Neural progenitor cell (in vitro differentiated cells): ENCODE measurements at regions not wholly inside any gene's neighbourhood (a gene's known extent, or its start where the extent isn't known, plus 50 kb on each side); places are given as distances from the start of the nearest gene placed in this dataset.

Source experiments
- DNase-seq: peaks from one replicate; pipeline ENCODE4 v3.0.0-alpha.2; 2016; ENCODE audit warnings: low spot score
- H2AFZ ChIP-seq: fragments of 200-600 bp; sonication (generic); replicated peaks from 2 replicates; pipeline ENCODE4 v1.6.1; 2016; ENCODE audit warnings: antibody characterized with exemption
- H3F3A ChIP-seq: fragments of 200-600 bp; sonication (generic); 2 replicates; pipeline ENCODE4 v1.6.1; 2016; ENCODE audit warnings: antibody characterized with exemption, low read depth
- H3K27ac ChIP-seq: fragments of 200-600 bp; sonication (generic); 2 replicates; pipeline ENCODE4 v1.5.1; 2016; ENCODE audit warnings: mild to moderate bottlenecking
- H3K27me3 ChIP-seq: fragments of 200-600 bp; sonication (generic); 2 replicates; pipeline ENCODE4 v1.6.1; 2016; ENCODE audit warnings: mild to moderate bottlenecking, moderate library complexity
- H3K36me3 ChIP-seq: fragments of 200-600 bp; sonication (generic); 2 replicates; pipeline ENCODE4 v1.5.1; 2016
- H3K4me1 ChIP-seq: fragments of 200-600 bp; sonication (generic); 2 replicates; pipeline ENCODE4 v1.6.1; 2016; ENCODE audit warnings: mixed run types
- H3K4me2 ChIP-seq: fragments of 200-600 bp; sonication (generic); 2 replicates; pipeline ENCODE4 v1.6.1; 2016
- H3K4me3 ChIP-seq: fragments of 200-600 bp; sonication (generic); 2 replicates; pipeline ENCODE4 v1.5.1; 2016
- H3K79me2 ChIP-seq: fragments of 200-600 bp; sonication (generic); 2 replicates; pipeline ENCODE4 v1.6.1; 2016; ENCODE audit warnings: low read depth
- H3K9ac ChIP-seq: fragments of 200-600 bp; sonication (generic); 2 replicates; pipeline ENCODE4 v1.6.1; 2016
- H3K9me3 ChIP-seq: fragments of 200-600 bp; sonication (generic); 2 replicates; pipeline ENCODE4 v1.5.1; 2016; ENCODE audit warnings: low read depth
- H4K20me1 ChIP-seq: fragments of 200-600 bp; sonication (generic); 2 replicates; pipeline ENCODE4 v1.6.1; 2016; ENCODE audit warnings: low read depth
- H3K27ac Mint-ChIP-seq: 3 replicates; pipeline ENCODE4 v1.8.0; 2021; ENCODE audit warnings: mixed read lengths
- H3K27me3 Mint-ChIP-seq: 2 replicates; pipeline ENCODE4 v1.8.0; 2022; ENCODE audit warnings: low read depth, mild to moderate bottlenecking, inconsistent platforms, moderate library complexity, mixed read lengths; ENCODE audit not compliant: insufficient read depth
- H3K36me3 Mint-ChIP-seq: 3 replicates; pipeline ENCODE4 v1.8.0; 2021; ENCODE audit warnings: mixed read lengths
- H3K4me1 Mint-ChIP-seq: 3 replicates; pipeline ENCODE4 v1.8.0; 2021; ENCODE audit warnings: mixed read lengths
- H3K4me3 Mint-ChIP-seq: 3 replicates; pipeline ENCODE4 v1.8.0; 2021; ENCODE audit warnings: mild to moderate bottlenecking, moderate library complexity, mixed read lengths
- H3K9me3 Mint-ChIP-seq: 3 replicates; pipeline ENCODE4 v1.8.0; 2020; ENCODE audit warnings: mixed read lengths
- EZH2 ChIP-seq: fragments of 200-600 bp; sonication (generic); IDR thresholded peaks from 2 replicates; pipeline ENCODE4 v1.6.1; 2017; ENCODE audit warnings: antibody characterized with exemption, mild to moderate bottlenecking, moderate library complexity
- EZH2phosphoT487 ChIP-seq: fragments of 200-600 bp; sonication (generic); IDR thresholded peaks from 2 replicates; pipeline ENCODE4 v1.6.1; 2017; ENCODE audit warnings: antibody characterized with exemption
- TF ChIP-seq, protein P1 (sequence below): fragments of 200-600 bp; sonication (generic); IDR thresholded peaks from 2 replicates; pipeline ENCODE4 v1.5.1; 2017; ENCODE audit warnings: antibody characterized with exemption, mild to moderate bottlenecking

DNA sequence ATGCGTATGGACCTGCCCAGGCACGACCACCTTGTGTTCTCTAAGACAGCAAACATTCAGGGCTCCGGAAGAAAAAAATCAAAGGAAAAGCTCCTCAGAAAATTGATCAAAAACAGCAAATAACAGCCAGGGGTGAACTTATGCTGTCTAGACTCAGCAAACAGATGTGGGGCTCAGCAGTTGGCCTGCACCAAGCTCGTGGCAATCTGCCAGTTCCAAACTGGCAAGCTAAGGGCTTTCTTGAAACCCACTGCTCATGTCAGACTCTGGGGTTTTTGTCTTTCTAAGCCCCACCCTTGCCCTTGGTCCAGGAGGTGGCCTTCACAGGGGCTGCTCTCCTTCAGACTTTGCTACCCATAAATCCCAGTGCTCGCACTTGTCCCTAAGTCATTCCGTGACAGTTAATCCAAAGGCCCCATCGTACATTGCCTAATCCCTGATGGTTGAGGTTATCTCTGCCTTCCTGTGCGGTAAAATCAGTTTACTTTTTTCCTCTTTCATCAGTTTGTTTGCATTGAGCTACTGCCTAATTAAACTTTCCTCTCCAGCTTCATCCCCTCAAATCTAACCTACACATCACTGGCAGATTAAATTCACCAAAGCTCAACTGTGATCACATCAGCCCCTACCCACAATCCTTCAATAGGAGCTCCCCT lies 408.0 kb downstream of the LRATD1 start:
- Histone ChIP-seq H3K27ac (no peak overlapping the region), H3K9me3 (no peaks in the 10 kb centered on the region), H2AFZ (no peak overlapping the region), H3K4me2 (no peak overlapping the region), H3K9ac (no peak overlapping the region), H3K79me2 (no peaks in the 10 kb centered on the region), H3F3A (peaks cover 7% of the 10 kb centered on the region), H3K27me3 (no peaks in the 10 kb centered on the region), H4K20me1 (no peaks in the 10 kb centered on the region), H3K4me3 (no peak overlapping the region), H3K36me3 (no peaks in the 10 kb centered on the region), H3K4me1 (peaks cover 14% of the 10 kb centered on the region)
- Mint-ChIP-seq H3K9me3 (no peaks in the 10 kb centered on the region), H3K4me1 (peaks cover 48% of the 10 kb centered on the region), H3K4me3 (no peak overlapping the region), H3K36me3 (no peaks in the 10 kb centered on the region), H3K27me3 (peaks cover 7% of the 10 kb centered on the region), H3K27ac (no peak overlapping the region)
- TF ChIP-seq EZH2phosphoT487 (no peak), EZH2 (no peak)
- TF ChIP-seq, protein P1, sequence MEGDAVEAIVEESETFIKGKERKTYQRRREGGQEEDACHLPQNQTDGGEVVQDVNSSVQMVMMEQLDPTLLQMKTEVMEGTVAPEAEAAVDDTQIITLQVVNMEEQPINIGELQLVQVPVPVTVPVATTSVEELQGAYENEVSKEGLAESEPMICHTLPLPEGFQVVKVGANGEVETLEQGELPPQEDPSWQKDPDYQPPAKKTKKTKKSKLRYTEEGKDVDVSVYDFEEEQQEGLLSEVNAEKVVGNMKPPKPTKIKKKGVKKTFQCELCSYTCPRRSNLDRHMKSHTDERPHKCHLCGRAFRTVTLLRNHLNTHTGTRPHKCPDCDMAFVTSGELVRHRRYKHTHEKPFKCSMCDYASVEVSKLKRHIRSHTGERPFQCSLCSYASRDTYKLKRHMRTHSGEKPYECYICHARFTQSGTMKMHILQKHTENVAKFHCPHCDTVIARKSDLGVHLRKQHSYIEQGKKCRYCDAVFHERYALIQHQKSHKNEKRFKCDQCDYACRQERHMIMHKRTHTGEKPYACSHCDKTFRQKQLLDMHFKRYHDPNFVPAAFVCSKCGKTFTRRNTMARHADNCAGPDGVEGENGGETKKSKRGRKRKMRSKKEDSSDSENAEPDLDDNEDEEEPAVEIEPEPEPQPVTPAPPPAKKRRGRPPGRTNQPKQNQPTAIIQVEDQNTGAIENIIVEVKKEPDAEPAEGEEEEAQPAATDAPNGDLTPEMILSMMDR, result no peak
- no peak for DNase-seq

GRCh38 chr2:15041429-15041837 lies 408.9 kb downstream of the LRATD1 start:
- Histone ChIP-seq H2AFZ (no peak overlapping the region), H3K27ac (no peak overlapping the region), H3F3A (peaks cover 7% of the 10 kb centered on the region), H3K27me3 (no peaks in the 10 kb centered on the region), H3K9me3 (no peaks in the 10 kb centered on the region), H3K79me2 (no peaks in the 10 kb centered on the region), H4K20me1 (no peaks in the 10 kb centered on the region), H3K4me1 (peaks cover 17% of the 10 kb centered on the region), H3K4me3 (no peak overlapping the region), H3K36me3 (no peaks in the 10 kb centered on the region), H3K9ac (no peak overlapping the region), H3K4me2 (no peak overlapping the region)
- TF ChIP-seq, protein P1, result no peak
- TF ChIP-seq EZH2phosphoT487 (no peak), EZH2 (no peak)
- Mint-ChIP-seq H3K9me3 (no peaks in the 10 kb centered on the region), H3K27ac (peak overlapping the region; percentile 86), H3K36me3 (no peaks in the 10 kb centered on the region), H3K27me3 (peaks cover 6% of the 10 kb centered on the region), H3K4me1 (peaks cover 52% of the 10 kb centered on the region), H3K4me3 (no peak overlapping the region)
- no peak for DNase-seq

DNA sequence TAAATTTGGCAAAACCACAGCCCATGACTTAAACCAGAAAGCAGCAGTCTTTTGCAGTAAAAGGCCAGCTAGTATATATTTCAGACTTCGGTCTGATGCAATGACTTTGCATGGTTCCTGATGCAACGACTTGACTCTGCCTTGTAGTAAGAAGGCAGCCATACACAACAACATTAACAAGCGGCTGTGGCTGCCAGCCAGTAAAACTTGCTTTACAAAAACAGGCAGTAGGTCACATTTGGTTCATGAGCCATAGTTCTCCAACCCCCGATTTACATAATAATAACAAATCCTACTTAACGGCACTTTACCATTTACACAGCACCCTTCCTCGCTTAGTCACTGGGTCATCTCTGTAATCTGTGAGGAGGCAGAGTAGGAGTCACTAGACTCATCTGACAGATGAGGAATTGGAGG lies 410.3 kb downstream of the LRATD1 start:
- Histone ChIP-seq H3K79me2 (no peaks in the 10 kb centered on the region), H4K20me1 (no peaks in the 10 kb centered on the region), H3K27ac (no peak overlapping the region), H3K9me3 (no peaks in the 10 kb centered on the region), H3K36me3 (no peaks in the 10 kb centered on the region), H3K9ac (no peak overlapping the region), H2AFZ (no peak overlapping the region), H3F3A (peaks cover 7% of the 10 kb centered on the region), H3K4me1 (peaks cover 17% of the 10 kb centered on the region), H3K4me2 (no peak overlapping the region), H3K27me3 (no peaks in the 10 kb centered on the region), H3K4me3 (no peak overlapping the region)
- Mint-ChIP-seq H3K36me3 (no peaks in the 10 kb centered on the region), H3K27me3 (peaks cover 8% of the 10 kb centered on the region), H3K27ac (no peak overlapping the region), H3K9me3 (no peaks in the 10 kb centered on the region), H3K4me3 (no peak overlapping the region), H3K4me1 (peaks cover 52% of the 10 kb centered on the region)
- no peak for DNase-seq
- TF ChIP-seq EZH2 (no peak), EZH2phosphoT487 (no peak)
- TF ChIP-seq, protein P1, result no peak
